Calu3 (cell line): ENCODE measurements at regions not wholly inside any gene's neighbourhood (a gene's known extent, or its start where the extent isn't known, plus 50 kb on each side); places are given as distances from the start of the nearest gene placed in this dataset.

Experiments
- BruUV-seq: library from RNA; stranded (reverse); fragments of 400-500 nt; replicated peaks from 2 replicates; lab custom pipeline; 2021; lab: Mats Ljungman, UMichigan
- CTCF ChIA-PET: fragments of 300-600 bp; sonication (Branson Sonifier 250); formaldehyde crosslinking; loops from one replicate; lab custom pipeline; 2022; ENCODE audit warnings: antibody characterized with exemption; lab: Charles Lee
- DNase-seq: peaks from one replicate; pipeline ENCODE4 v3.0.0; 2022
- H3K27ac Mint-ChIP-seq: one replicate; pipeline ENCODE4 v1.8.0; 2022; ENCODE audit warnings: mixed read lengths; ENCODE audit not compliant: unreplicated experiment
- H3K27me3 Mint-ChIP-seq: one replicate; pipeline ENCODE4 v1.8.0; 2022; ENCODE audit warnings: mixed read lengths; ENCODE audit not compliant: unreplicated experiment
- H3K36me3 Mint-ChIP-seq: one replicate; pipeline ENCODE4 v1.8.0; 2022; ENCODE audit warnings: mild to moderate bottlenecking, moderate library complexity, mixed read lengths; ENCODE audit not compliant: insufficient read depth, unreplicated experiment
- H3K4me1 Mint-ChIP-seq: one replicate; pipeline ENCODE4 v1.8.0; 2022; ENCODE audit warnings: mild to moderate bottlenecking, low read depth, mixed read lengths; ENCODE audit not compliant: unreplicated experiment
- H3K4me3 Mint-ChIP-seq: one replicate; pipeline ENCODE4 v1.8.0; 2022; ENCODE audit warnings: mild to moderate bottlenecking, low read depth, moderate library complexity, mixed read lengths; ENCODE audit not compliant: unreplicated experiment
- H3K9me3 Mint-ChIP-seq: one replicate; pipeline ENCODE4 v1.8.0; 2022; ENCODE audit warnings: low read depth, mixed read lengths; ENCODE audit not compliant: unreplicated experiment
- CTCF ChIP-seq: fragments of 200-600 bp; IDR thresholded peaks from one replicate; pipeline ENCODE4 v1.8.0; 2022; ENCODE audit warnings: antibody characterized with exemption; ENCODE audit not compliant: unreplicated experiment
- intact Hi-C: fragments of 100-400 bp; cut with micrococcal nuclease; formaldehyde crosslinking; loops from one replicate; pipeline ENCODE4 v1.10.0; 2022; ENCODE audit not compliant: unreplicated experiment

GRCh38 chr2:2472044-2472443, 141.0 kb upstream of the MYT1L start:
- no peak for TF ChIP-seq CTCF

GRCh38 chr2:2466534-2466933, 135.5 kb upstream of the MYT1L start:
- H3K9me3 Mint-ChIP-seq: peaks cover 21% of the 10 kb centered on the region
- no peak for TF ChIP-seq CTCF
- CTCF ChIA-PET: no interaction called here
- no peak overlapping the region for H3K27ac Mint-ChIP-seq
- no peaks in the 10 kb centered on the region for H3K27me3 Mint-ChIP-seq
- H3K4me1 Mint-ChIP-seq: no peaks in the 10 kb centered on the region
- intact Hi-C loops: no loop called here
- no TSS peak for BruUV-seq
- DNase-seq: no peak
- H3K4me3 Mint-ChIP-seq: no peak overlapping the region
- H3K36me3 Mint-ChIP-seq: no peaks in the 10 kb centered on the region

More at GRCh38 chr2:2472044-2472443, 141.0 kb upstream of the MYT1L start:
- Mint-ChIP-seq H3K9me3 (peaks cover 32% of the 10 kb centered on the region), H3K36me3 (no peaks in the 10 kb centered on the region), H3K27ac (no peak overlapping the region), H3K27me3 (no peaks in the 10 kb centered on the region), H3K4me1 (no peaks in the 10 kb centered on the region), H3K4me3 (no peak overlapping the region)
- intact Hi-C loops: no loop called here
- CTCF ChIA-PET: no interaction called here
- no TSS peak for BruUV-seq
- DNase-seq: no peak

GRCh38 chr2:2464643-2465042, 133.6 kb upstream of the MYT1L start:
- Mint-ChIP-seq H3K9me3 (peaks cover 33% of the 10 kb centered on the region), H3K36me3 (no peaks in the 10 kb centered on the region), H3K4me3 (no peak overlapping the region), H3K27me3 (no peaks in the 10 kb centered on the region), H3K4me1 (no peaks in the 10 kb centered on the region), H3K27ac (no peak overlapping the region)
- no peak for TF ChIP-seq CTCF
- intact Hi-C loops: no loop called here
- DNase-seq: no peak
- no TSS peak for BruUV-seq
- CTCF ChIA-PET: no interaction called here

GRCh38 chr2:2464094-2464493, 133.0 kb upstream of the MYT1L start:
- no TSS peak for BruUV-seq

More at GRCh38 chr2:2464094-2464493, 133.0 kb upstream of the MYT1L start:
- H3K27me3 Mint-ChIP-seq: no peaks in the 10 kb centered on the region
- no peaks in the 10 kb centered on the region for H3K36me3 Mint-ChIP-seq
- TF ChIP-seq CTCF: no peak
- intact Hi-C loops: no loop called here
- no peaks in the 10 kb centered on the region for H3K4me1 Mint-ChIP-seq
- DNase-seq: no peak
- CTCF ChIA-PET: no interaction called here
- no peak overlapping the region for H3K27ac Mint-ChIP-seq
- peaks cover 29% of the 10 kb centered on the region for H3K9me3 Mint-ChIP-seq
- H3K4me3 Mint-ChIP-seq: no peak overlapping the region
